ENCODE measurements at regions not wholly inside any gene's neighbourhood (a gene's known extent, or its start where the extent isn't known, plus 50 kb on each side); places are given as distances from the start of the nearest gene placed in this dataset.
"Not testable (repeated sequence)": the region's sequence is repeated elsewhere in the genome, so short reads cannot be mapped to it uniquely, and the experiment has no call there.

- DNase-seq (ENCODE audit: low spot score), result no peak
These were observed 938.5 kb downstream of the TRHDE start for GRCh38 chr12:73210548-73211204.

- no peak for DNase-seq (ENCODE audit: low spot score)
These were observed 948.8 kb downstream of the TRHDE start for GRCh38 chr12:73220951-73221350.

GRCh38 chr12:73221398-73221797 lies 949.2 kb downstream of the TRHDE start:
- no peak for DNase-seq (ENCODE audit: low spot score)

- no peak for DNase-seq (ENCODE audit: low spot score)
These were observed 949.7 kb downstream of the TRHDE start for GRCh38 chr12:73221836-73222235.

- no peak for DNase-seq (ENCODE audit: low spot score)
These were observed 953.3 kb downstream of the TRHDE start for GRCh38 chr12:73225371-73225937.

- no peak for DNase-seq (ENCODE audit: low spot score)
These were observed 953.8 kb downstream of the TRHDE start for GRCh38 chr12:73225941-73226340.

GRCh38 chr12:73226593-73226992 lies 954.4 kb downstream of the TRHDE start:
- no peak for DNase-seq (ENCODE audit: low spot score)

- not testable (repeated sequence) for DNase-seq (ENCODE audit: low spot score)
These were observed 956.7 kb downstream of the TRHDE start for GRCh38 chr12:73228828-73229227.

GRCh38 chr12:73235387-73235786 lies 963.2 kb downstream of the TRHDE start:
- DNase-seq (ENCODE audit: low spot score), result no peak

- DNase-seq (ENCODE audit: low spot score), result no peak
These were observed 967.9 kb downstream of the TRHDE start for GRCh38 chr12:73240110-73240509.

- DNase-seq (ENCODE audit: low spot score), result no peak
These were observed 990.7 kb downstream of the TRHDE start for GRCh38 chr12:73262788-73263381.

GRCh38 chr12:73266206-73266605 lies 994.0 kb downstream of the TRHDE start:
- DNase-seq (ENCODE audit: low spot score), result no peak

GRCh38 chr12:73274976-73275375 lies 1002.8 kb downstream of the TRHDE start:
- DNase-seq (ENCODE audit: low spot score), result no peak

- no peak for DNase-seq (ENCODE audit: low spot score)
These were observed 1005.8 kb downstream of the TRHDE start for GRCh38 chr12:73277971-73278370.

- DNase-seq (ENCODE audit: low spot score), result no peak
These were observed 1029.4 kb downstream of the TRHDE start for GRCh38 chr12:73301530-73301929.

GRCh38 chr12:73307260-73307659 lies 1035.1 kb downstream of the TRHDE start:
- DNase-seq (ENCODE audit: low spot score), result no peak

GRCh38 chr12:73308079-73308478 lies 1035.9 kb downstream of the TRHDE start:
- DNase-seq (ENCODE audit: low spot score), result no peak

- DNase-seq (ENCODE audit: low spot score), result no peak
These were observed 1036.6 kb downstream of the TRHDE start for GRCh38 chr12:73308747-73309146.

- no peak for DNase-seq (ENCODE audit: low spot score)
These were observed 1049.1 kb downstream of the TRHDE start for GRCh38 chr12:73321319-73321718.

GRCh38 chr12:73321776-73322175 lies 1049.6 kb downstream of the TRHDE start:
- no peak for DNase-seq (ENCODE audit: low spot score)

- DNase-seq (ENCODE audit: low spot score), result no peak
These were observed 1058.6 kb downstream of the TRHDE start for GRCh38 chr12:73330584-73331351.

GRCh38 chr12:73341559-73342247 lies 1069.5 kb downstream of the TRHDE start:
- no peak for DNase-seq (ENCODE audit: low spot score)

Measured in hepatic stellate cell (primary cell).